DOHH2 (cell line): ENCODE measurements at regions not wholly inside any gene's neighbourhood (a gene's known extent, or its start where the extent isn't known, plus 50 kb on each side); places are given as distances from the start of the nearest gene placed in this dataset.
"Not testable (repeated sequence)": the region's sequence is repeated elsewhere in the genome, so short reads cannot be mapped to it uniquely, and the experiment has no call there.

Experiments used
- EZH2phosphoT487 ChIP-seq: fragments of 200-600 bp; sonication (generic); IDR thresholded peaks from 2 replicates; pipeline ENCODE4 v1.6.1; 2017; ENCODE audit warnings: borderline replicate concordance, mild to moderate bottlenecking, antibody characterized with exemption, low read length, moderate library complexity, mixed read lengths
- TF ChIP-seq, protein P1 (sequence below): fragments of 200-600 bp; sonication (generic); IDR thresholded peaks from one replicate; pipeline ENCODE4 v1.5.1; 2014; ENCODE audit warnings: antibody characterized with exemption, mild to moderate bottlenecking, low read depth, low read length; ENCODE audit not compliant: poor library complexity, severe bottlenecking

GRCh38 chr10:2024750-2025149 lies 287.4 kb upstream of the ADARB2 start:
- TF ChIP-seq, protein P1, sequence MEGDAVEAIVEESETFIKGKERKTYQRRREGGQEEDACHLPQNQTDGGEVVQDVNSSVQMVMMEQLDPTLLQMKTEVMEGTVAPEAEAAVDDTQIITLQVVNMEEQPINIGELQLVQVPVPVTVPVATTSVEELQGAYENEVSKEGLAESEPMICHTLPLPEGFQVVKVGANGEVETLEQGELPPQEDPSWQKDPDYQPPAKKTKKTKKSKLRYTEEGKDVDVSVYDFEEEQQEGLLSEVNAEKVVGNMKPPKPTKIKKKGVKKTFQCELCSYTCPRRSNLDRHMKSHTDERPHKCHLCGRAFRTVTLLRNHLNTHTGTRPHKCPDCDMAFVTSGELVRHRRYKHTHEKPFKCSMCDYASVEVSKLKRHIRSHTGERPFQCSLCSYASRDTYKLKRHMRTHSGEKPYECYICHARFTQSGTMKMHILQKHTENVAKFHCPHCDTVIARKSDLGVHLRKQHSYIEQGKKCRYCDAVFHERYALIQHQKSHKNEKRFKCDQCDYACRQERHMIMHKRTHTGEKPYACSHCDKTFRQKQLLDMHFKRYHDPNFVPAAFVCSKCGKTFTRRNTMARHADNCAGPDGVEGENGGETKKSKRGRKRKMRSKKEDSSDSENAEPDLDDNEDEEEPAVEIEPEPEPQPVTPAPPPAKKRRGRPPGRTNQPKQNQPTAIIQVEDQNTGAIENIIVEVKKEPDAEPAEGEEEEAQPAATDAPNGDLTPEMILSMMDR = not testable (repeated sequence)
- TF ChIP-seq EZH2phosphoT487 = not testable (repeated sequence)
